Liver (tissue), 8 donors: ENCODE measurements at regions not wholly inside any gene's neighbourhood (a gene's known extent, or its start where the extent isn't known, plus 50 kb on each side); places are given as distances from the start of the nearest gene placed in this dataset.

Source experiments
- DNase-seq: peaks from one replicate; pipeline ENCODE4 v3.0.0-alpha.2; 2017; ENCODE audit warnings: low spot score
- H3K27ac ChIP-seq, 2 donors: one replicate each; pipeline ENCODE4 v1.7.0; 2013; ENCODE audit warnings: inconsistent platforms in 2 of 2, low read length in 2 of 2, control low read depth in 1 of 2, low read depth in 1 of 2, mild to moderate bottlenecking in 1 of 2
- H3K27me3 ChIP-seq, 4 donors: one replicate each; pipeline versions ENCODE4 v1.6.1 to v1.7.0; 2013; ENCODE audit warnings: low read length in 3 of 4, inconsistent platforms in 1 of 4, mild to moderate bottlenecking in 1 of 4, moderate library complexity in 1 of 4; ENCODE audit not compliant: control insufficient read depth in 4 of 4, insufficient read depth in 4 of 4
- H3K36me3 ChIP-seq, 4 donors: one replicate each; pipeline versions ENCODE4 v1.6.1 to v1.7.0; 2013; ENCODE audit warnings: low read length in 3 of 4, mild to moderate bottlenecking in 3 of 4, low read depth in 1 of 4, moderate library complexity in 1 of 4; ENCODE audit not compliant: control insufficient read depth in 4 of 4, insufficient read depth in 3 of 4
- H3K4me1 ChIP-seq, 4 donors: one replicate each; pipeline versions ENCODE4 v1.6.1 to v1.7.0; 2013; ENCODE audit warnings: low read length in 3 of 4, mild to moderate bottlenecking in 3 of 4, moderate library complexity in 1 of 4; ENCODE audit not compliant: control insufficient read depth in 4 of 4, insufficient read depth in 4 of 4
- H3K4me3 ChIP-seq, 3 donors: one replicate each; pipeline versions ENCODE4 v1.6.1 to v1.7.0; 2013; ENCODE audit warnings: low read length in 3 of 3, control low read depth in 1 of 3, low read depth in 1 of 3, mild to moderate bottlenecking in 1 of 3
- H3K9ac ChIP-seq, 2 donors: one replicate each; pipeline ENCODE4 v1.7.0; 2013; ENCODE audit warnings: low read length in 2 of 2, mild to moderate bottlenecking in 2 of 2, moderate library complexity in 2 of 2, control low read depth in 1 of 2, low read depth in 1 of 2
- H3K9me3 ChIP-seq, 4 donors: one replicate each; pipeline versions ENCODE4 v1.6.1 to v1.7.0; 2013; ENCODE audit warnings: low read length in 3 of 4; ENCODE audit not compliant: control insufficient read depth in 4 of 4
- ATF3 ChIP-seq: IDR thresholded peaks from 2 replicates; pipeline ENCODE4 v1.6.1; 2016; ENCODE audit warnings: antibody characterized with exemption
- CTCF ChIP-seq: fragments of 150-350 bp; IDR thresholded peaks from 2 replicates; pipeline ENCODE4 v1.5.1; 2017; ENCODE audit warnings: improper control_type of control experiment, low read depth, low read length; ENCODE audit not compliant: missing input control
- FOXA1 ChIP-seq: IDR thresholded peaks from 2 replicates; pipeline ENCODE4 v1.6.1; 2016; ENCODE audit warnings: antibody characterized with exemption
- HNF4A ChIP-seq, 2 donors: conservative IDR thresholded peaks; 2 replicates each; pipeline ENCODE4 v1.6.1; 2016; ENCODE audit warnings: antibody characterized with exemption in 2 of 2, mild to moderate bottlenecking in 2 of 2
- JUND ChIP-seq, 2 donors: IDR thresholded peaks; 2 replicates each; pipeline ENCODE4 v1.6.1; 2016; ENCODE audit warnings: antibody characterized with exemption in 2 of 2
- RAD21 ChIP-seq, 2 donors: IDR thresholded peaks; 2 replicates each; pipeline ENCODE4 v1.6.1; 2016; ENCODE audit warnings: antibody characterized with exemption in 2 of 2, mild to moderate bottlenecking in 2 of 2
- REST ChIP-seq: IDR thresholded peaks from 2 replicates; pipeline ENCODE4 v1.6.1; 2016; ENCODE audit warnings: antibody characterized with exemption, mild to moderate bottlenecking
- RXRA ChIP-seq, 2 donors: IDR thresholded peaks; 2 replicates each; pipeline ENCODE4 v1.6.1; 2017 to 2018; ENCODE audit warnings: antibody characterized with exemption in 2 of 2, mild to moderate bottlenecking in 1 of 2
- SP1 ChIP-seq: IDR thresholded peaks from 2 replicates; pipeline ENCODE4 v1.6.1; 2018; ENCODE audit warnings: antibody characterized with exemption, mild to moderate bottlenecking
- TAF1 ChIP-seq: conservative IDR thresholded peaks from 2 replicates; pipeline ENCODE4 v1.6.1; 2016; ENCODE audit warnings: antibody characterized with exemption, mild to moderate bottlenecking
- YY1 ChIP-seq: IDR thresholded peaks from 2 replicates; pipeline ENCODE4 v1.6.1; 2016; ENCODE audit warnings: antibody characterized with exemption, mild to moderate bottlenecking
- WGBS: extraction: QIAGEN DNeasy Blood & Tissue Kit; methylation state at CpG from one replicate; pipeline ENCODE4 v1.1.7; 2013; 5-methylcytosine and 5-hydroxymethylcytosine counted together
- donor health status: healthy.
- donor health status: healthy.
- donor health status: healthy.
- donor health status: healthy.
- donor health status: healthy.

GRCh38 chr5:96121364-96121763 is 159.7 kb upstream of the ELL2 start:
- H3K27ac ChIP-seq, result peak overlapping the region; percentile 9 to 47
- no peaks in the 10 kb centered on the region for H3K9me3 ChIP-seq
- DNase-seq, result no peak
- peaks cover 3 to 76% (median 55%) of the 10 kb centered on the region in 4 donors for H3K4me1 ChIP-seq
- no peaks in the 10 kb centered on the region for H3K36me3 ChIP-seq
- H3K9ac ChIP-seq, result no peak overlapping the region
- 36% methylated on average over 2 of the region's 2 CpGs for WGBS
- TF ChIP-seq RXRA (IDR thresholded peaks at IDR 0.05), result peak in 1 of 2 donors; percentile 49
- TF ChIP-seq TAF1, result peak; percentile 15
- TF ChIP-seq CTCF, result no peak
- TF ChIP-seq SP1, result peak; percentile 30
- peak; percentile 35 for TF ChIP-seq REST
- TF ChIP-seq ATF3, result no peak
- peak; percentile 50 to 51 for TF ChIP-seq HNF4A (conservative IDR thresholded peaks at IDR 0.05)
- TF ChIP-seq RAD21 (IDR thresholded peaks at IDR 0.05), result peak; percentile 19 to 57
- no peak overlapping the region for H3K4me3 ChIP-seq
- no peaks in the 10 kb centered on the region for H3K27me3 ChIP-seq

GRCh38 chr5:96120120-96120519 is 158.5 kb upstream of the ELL2 start:
- H3K36me3 ChIP-seq, result no peaks in the 10 kb centered on the region
- H3K4me1 ChIP-seq, result peaks cover 3 to 71% (median 51%) of the 10 kb centered on the region in 4 donors
- no peak for TF ChIP-seq JUND (IDR thresholded peaks at IDR 0.05)
- H3K9me3 ChIP-seq, result no peaks in the 10 kb centered on the region
- no peak for DNase-seq
- H3K4me3 ChIP-seq, result no peak overlapping the region
- no peak overlapping the region for H3K27ac ChIP-seq
- no peak overlapping the region for H3K9ac ChIP-seq
- 89% methylated on average over 1 of the region's 1 CpG for WGBS
- no peaks in the 10 kb centered on the region for H3K27me3 ChIP-seq

GRCh38 chr5:96117771-96118651 is 156.4 kb upstream of the ELL2 start:
- peak overlapping the region in 1 of 2 donors; percentile 23 for H3K9ac ChIP-seq
- TF ChIP-seq CTCF (no peak), REST (peak; percentile 88), YY1 (peak; percentile 50), FOXA1 (no peak), RAD21 (IDR thresholded peaks at IDR 0.05) (peak; percentile 55 to 63)

More at GRCh38 chr5:96117771-96118651, 156.4 kb upstream of the ELL2 start:
- Histone ChIP-seq H3K4me1 (peaks cover 8 to 67% (median 43%) of the 10 kb centered on the region in 4 donors), H3K27ac (peak overlapping the region; percentile 30 to 44), H3K4me3 (no peak overlapping the region), H3K27me3 (no peaks in the 10 kb centered on the region), H3K36me3 (no peaks in the 10 kb centered on the region), H3K9me3 (no peaks in the 10 kb centered on the region)
- 34% methylated on average over 3 of the region's 3 CpGs for WGBS
- no peak for DNase-seq
